GM12891 (cell line): ENCODE measurements at regions not wholly inside any gene's neighbourhood (a gene's known extent, or its start where the extent isn't known, plus 50 kb on each side); places are given as distances from the start of the nearest gene placed in this dataset.
"Not testable (repeated sequence)": the region's sequence is repeated elsewhere in the genome, so short reads cannot be mapped to it uniquely, and the experiment has no call there.

Experiments used
- DNase-seq: peaks from one replicate; pipeline ENCODE4 v3.0.0; 2011; ENCODE audit warnings: low spot score; ENCODE audit not compliant: insufficient read length
- FAIRE-seq: peaks from 2 replicates; lab custom pipeline; 2011; peaks lifted over from hg19 to GRCh38; lab: Jason Lieb, UNC
- PAX5 ChIP-seq: IDR thresholded peaks from 2 replicates; pipeline ENCODE4 v1.6.1; 2011; ENCODE audit warnings: low read length, moderate library complexity, mild to moderate bottlenecking; ENCODE audit not compliant: insufficient read depth, severe bottlenecking
- POLR2A ChIP-seq: IDR thresholded peaks from 2 replicates; pipeline ENCODE4 v1.6.1; 2011; ENCODE audit warnings: low read depth, low read length, control low read depth
- POLR2AphosphoS5 ChIP-seq: IDR thresholded peaks from 2 replicates; pipeline ENCODE4 v1.6.1; 2011; ENCODE audit warnings: low read depth, low read length, control low read depth
- POU2F2 ChIP-seq: IDR thresholded peaks from 2 replicates; pipeline ENCODE4 v1.6.1; 2011; ENCODE audit warnings: low read depth, mild to moderate bottlenecking, control low read depth, low read length, moderate library complexity
- SPI1 ChIP-seq: IDR thresholded peaks from 2 replicates; pipeline ENCODE4 v1.6.1; 2011; ENCODE audit warnings: low read depth, low read length, control low read depth
- TAF1 ChIP-seq: IDR thresholded peaks from 2 replicates; pipeline ENCODE4 v1.6.1; 2011; ENCODE audit warnings: low read depth, low read length, control low read depth

- FAIRE-seq (no peak), DNase-seq (no peak)
- TF ChIP-seq POLR2A (no peak), SPI1 (no peak), POU2F2 (no peak), PAX5 (no peak), POLR2AphosphoS5 (no peak), TAF1 (no peak)
Observed at GRCh38 chr18:51355841-51356240, 158.4 kb upstream of the MEX3C start.

DNA sequence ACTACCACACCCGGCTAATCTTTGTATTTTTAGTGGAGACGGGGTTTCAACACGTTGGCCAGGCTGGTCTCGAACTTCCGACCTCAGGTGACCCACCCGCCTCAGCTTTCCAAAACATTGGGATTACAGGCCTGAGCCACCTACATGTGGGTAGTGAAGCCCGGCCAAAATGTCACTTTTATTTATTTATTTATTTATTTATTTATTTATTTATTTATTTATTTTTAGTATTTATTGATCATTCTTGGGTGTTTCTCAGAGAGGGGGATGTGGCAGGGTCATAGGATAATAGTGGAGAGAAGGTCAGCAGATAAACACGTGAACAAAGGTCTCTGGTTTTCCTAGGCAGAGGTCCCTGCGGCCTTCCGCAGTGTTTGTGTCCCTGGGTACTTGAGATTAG, 162.8 kb upstream of the MEX3C start:
- not testable (repeated sequence) for FAIRE-seq, DNase-seq

DNA sequence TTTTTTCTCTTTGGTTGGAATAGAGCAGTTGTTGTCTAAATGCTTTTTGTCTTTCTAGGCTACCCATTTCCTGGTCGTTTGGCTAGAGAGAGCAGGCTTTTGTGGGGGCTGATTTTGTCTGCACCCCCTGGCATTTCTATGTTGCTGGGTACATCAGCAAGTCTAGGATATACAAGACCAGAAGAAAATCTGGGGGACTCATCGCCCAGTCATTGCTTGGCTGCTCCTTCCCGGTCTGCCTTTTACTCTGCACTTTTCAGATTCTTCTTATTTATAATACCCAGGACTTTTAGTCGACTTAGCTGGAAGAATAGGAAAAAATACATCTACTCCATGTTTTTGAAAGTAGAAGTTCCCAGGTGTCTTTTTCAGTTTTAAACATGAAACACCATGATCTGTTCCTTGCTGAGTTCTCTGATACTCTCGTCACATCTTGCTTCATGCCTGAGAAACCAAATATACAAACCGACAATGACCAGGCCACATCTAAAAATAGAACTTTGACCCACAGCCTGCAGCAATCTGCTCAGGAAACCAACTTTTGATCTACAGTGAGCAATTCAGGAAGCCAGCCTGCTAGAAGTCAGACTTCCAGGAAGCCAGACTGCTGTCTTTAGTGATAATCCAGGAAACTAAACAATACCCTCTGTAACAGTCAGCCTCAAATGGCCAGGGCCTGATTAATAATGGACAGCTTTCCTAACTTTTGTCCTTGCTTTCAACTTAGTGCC, 163.8 kb upstream of the MEX3C start:
- TF ChIP-seq TAF1 (no peak), PAX5 (no peak), POLR2A (no peak), POU2F2 (no peak)
- DNase-seq (no peak), FAIRE-seq (no peak)

DNA sequence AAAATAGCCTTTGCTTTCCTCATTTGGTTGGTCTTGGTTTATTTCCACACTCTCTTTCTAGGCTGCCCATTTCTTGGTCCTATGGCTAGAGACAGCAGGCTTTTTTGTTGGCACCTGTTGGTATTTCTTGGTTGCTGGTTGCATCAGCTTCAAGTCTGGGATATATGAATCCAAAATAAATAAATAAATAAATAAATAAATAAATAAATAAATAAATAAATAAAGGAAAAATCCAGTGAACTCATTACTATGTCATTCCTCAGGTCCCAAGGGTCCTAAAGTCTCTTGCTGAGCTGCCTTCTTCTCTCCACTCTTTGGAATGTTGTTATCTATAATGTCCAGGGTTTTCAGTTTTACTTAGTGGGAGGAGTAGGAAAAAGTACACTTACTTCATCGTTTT, 165.9 kb upstream of the MEX3C start:
- TF ChIP-seq POU2F2 (no peak), POLR2AphosphoS5 (no peak), TAF1 (no peak), SPI1 (no peak), PAX5 (no peak), POLR2A (no peak)
- FAIRE-seq (no peak), DNase-seq (no peak)

DNA sequence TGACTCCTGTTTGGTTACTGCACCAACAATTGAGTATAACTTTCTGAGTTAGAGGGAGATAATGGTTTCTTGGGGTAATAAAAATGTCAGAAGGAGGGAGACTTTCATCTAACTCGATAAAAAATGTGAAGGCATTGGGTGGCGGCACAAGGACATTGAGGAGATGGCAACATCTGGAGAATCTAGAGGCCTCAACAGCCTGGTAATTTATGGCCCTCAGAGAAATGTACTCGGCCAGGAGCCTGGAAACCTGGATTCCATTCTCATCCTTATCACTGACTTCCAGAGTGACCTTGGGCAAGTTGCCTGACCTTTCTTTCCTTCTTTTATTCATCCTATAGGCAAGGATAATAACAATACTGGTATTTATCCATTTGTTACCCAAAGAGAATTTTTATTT, 173.5 kb upstream of the MEX3C start:
- FAIRE-seq: no peak
- TF ChIP-seq SPI1: no peak
- no peak for TF ChIP-seq TAF1
- TF ChIP-seq POLR2A: no peak
- TF ChIP-seq POLR2AphosphoS5: no peak
- TF ChIP-seq POU2F2: no peak
- TF ChIP-seq PAX5: no peak

DNA sequence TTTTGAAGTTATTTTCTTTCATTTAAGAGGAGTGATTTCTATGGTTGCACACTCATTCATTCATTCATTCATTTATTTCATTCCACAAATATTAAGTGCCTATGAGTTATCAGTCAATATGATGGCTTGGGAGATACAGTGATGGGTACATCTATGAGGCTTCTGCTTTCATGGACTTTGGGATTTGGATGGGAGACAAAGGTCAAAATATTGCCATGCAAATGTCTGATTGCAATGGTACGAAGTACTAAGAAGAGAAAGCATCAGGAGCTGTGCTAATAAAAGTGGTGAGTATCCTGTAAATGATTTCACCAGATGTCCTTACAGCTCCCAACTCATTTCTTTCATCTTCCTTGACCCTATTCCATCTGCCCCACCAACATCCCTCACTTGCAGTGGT, 174.4 kb upstream of the MEX3C start:
- no peak for FAIRE-seq
- TF ChIP-seq POU2F2 (no peak), TAF1 (no peak), SPI1 (no peak), POLR2A (no peak), POLR2AphosphoS5 (no peak), PAX5 (no peak)
- DNase-seq: no peak

More for the DNA sequence above, 173.5 kb upstream of the MEX3C start:
- no peak for DNase-seq

DNA sequence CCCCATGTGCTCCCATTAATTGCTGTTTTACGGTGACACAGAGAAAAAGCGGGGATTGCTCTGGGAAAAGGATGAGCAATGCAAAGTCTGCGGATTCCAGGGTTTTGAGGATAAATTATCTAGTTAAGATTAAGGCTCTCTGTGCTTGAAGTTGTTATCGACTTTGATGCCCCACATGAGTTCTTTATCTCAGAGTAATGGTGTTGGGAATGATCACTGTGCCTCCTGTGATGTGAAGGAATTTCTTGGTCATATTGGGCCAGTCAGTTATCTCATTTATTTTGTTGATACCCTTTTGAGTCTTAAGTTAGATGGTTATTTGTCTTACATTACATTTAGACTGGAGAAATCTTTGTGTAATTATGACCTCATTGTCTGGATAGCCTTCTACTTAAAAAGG, 184.6 kb upstream of the MEX3C start:
- DNase-seq (no peak), FAIRE-seq (no peak)
- no peak for TF ChIP-seq PAX5
- TF ChIP-seq SPI1: no peak
- no peak for TF ChIP-seq TAF1
- TF ChIP-seq POLR2A: no peak
- TF ChIP-seq POU2F2: no peak
- TF ChIP-seq POLR2AphosphoS5: no peak

GRCh38 chr18:51383116-51383515, 185.6 kb upstream of the MEX3C start:
- TF ChIP-seq TAF1 (no peak), SPI1 (no peak), POLR2A (no peak), POU2F2 (no peak), POLR2AphosphoS5 (no peak), PAX5 (no peak)
- DNase-seq (no peak), FAIRE-seq (no peak)

- FAIRE-seq (no peak), DNase-seq (no peak)
- TF ChIP-seq TAF1 (no peak), PAX5 (no peak), POLR2AphosphoS5 (no peak), POU2F2 (no peak), SPI1 (no peak), POLR2A (no peak)
Observed at GRCh38 chr18:51383711-51384110, 186.2 kb upstream of the MEX3C start.

DNA sequence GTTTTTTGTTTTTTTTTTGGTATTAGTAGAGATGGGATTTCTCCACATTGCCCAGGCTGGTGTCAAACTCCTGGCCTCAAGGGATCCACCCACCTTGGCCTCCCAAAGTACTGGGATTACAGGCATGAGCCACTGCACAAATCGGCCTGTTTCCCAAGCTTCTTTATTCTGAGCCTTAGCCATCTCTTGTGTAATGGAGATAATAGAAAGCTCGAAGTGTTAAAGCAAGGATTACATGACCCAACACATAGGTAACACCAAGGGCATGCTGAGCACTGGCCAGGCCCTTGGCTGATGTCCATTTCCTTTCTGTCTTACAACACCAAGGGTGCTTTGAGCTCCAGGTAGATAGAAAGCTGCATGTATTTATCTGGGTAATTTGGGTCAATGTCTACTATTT, 187.8 kb upstream of the MEX3C start:
- FAIRE-seq: no peak
- no peak for DNase-seq
- TF ChIP-seq POU2F2 (no peak), SPI1 (no peak), TAF1 (no peak), POLR2AphosphoS5 (no peak), POLR2A (no peak), PAX5 (no peak)

- TF ChIP-seq SPI1 (0 out of 2 replicates have a peak, but pooled peaks have one; percentile 19), PAX5 (no peak), POLR2AphosphoS5 (no peak), TAF1 (no peak), POLR2A (no peak)
- no peak for FAIRE-seq
- no peak for DNase-seq
Observed at GRCh38 chr18:51390702-51391101, 193.2 kb upstream of the MEX3C start.
